IMR-90 (cell line): ENCODE measurements at regions not wholly inside any gene's neighbourhood (a gene's known extent, or its start where the extent isn't known, plus 50 kb on each side); places are given as distances from the start of the nearest gene placed in this dataset.
"Not testable (repeated sequence)": the region's sequence is repeated elsewhere in the genome, so short reads cannot be mapped to it uniquely, and the experiment has no call there.

ENCODE experiments used
- ELK1 ChIP-seq: fragments of 150-350 bp; IDR thresholded peaks from 2 replicates; pipeline ENCODE4 v1.6.1; 2016; ENCODE audit warnings: low read depth, mild to moderate bottlenecking, low read length, moderate library complexity, borderline replicate concordance
- MAZ ChIP-seq: IDR thresholded peaks from 2 replicates; pipeline ENCODE4 v1.6.1; 2012; ENCODE audit warnings: low read depth, mild to moderate bottlenecking, low read length, improper control_type of control experiment, moderate library complexity, borderline replicate concordance
- USF2 ChIP-seq: fragments of 150-350 bp; IDR thresholded peaks from 2 replicates; pipeline ENCODE4 v1.6.1; 2017; ENCODE audit warnings: mild to moderate bottlenecking, antibody characterized with exemption, low read length, low read depth
- TF ChIP-seq, protein P1 (sequence below): conservative IDR thresholded peaks from 2 replicates; pipeline ENCODE4 v1.5.1; 2012; ENCODE audit warnings: mild to moderate bottlenecking, low read depth, low read length, improper control_type of control experiment

DNA sequence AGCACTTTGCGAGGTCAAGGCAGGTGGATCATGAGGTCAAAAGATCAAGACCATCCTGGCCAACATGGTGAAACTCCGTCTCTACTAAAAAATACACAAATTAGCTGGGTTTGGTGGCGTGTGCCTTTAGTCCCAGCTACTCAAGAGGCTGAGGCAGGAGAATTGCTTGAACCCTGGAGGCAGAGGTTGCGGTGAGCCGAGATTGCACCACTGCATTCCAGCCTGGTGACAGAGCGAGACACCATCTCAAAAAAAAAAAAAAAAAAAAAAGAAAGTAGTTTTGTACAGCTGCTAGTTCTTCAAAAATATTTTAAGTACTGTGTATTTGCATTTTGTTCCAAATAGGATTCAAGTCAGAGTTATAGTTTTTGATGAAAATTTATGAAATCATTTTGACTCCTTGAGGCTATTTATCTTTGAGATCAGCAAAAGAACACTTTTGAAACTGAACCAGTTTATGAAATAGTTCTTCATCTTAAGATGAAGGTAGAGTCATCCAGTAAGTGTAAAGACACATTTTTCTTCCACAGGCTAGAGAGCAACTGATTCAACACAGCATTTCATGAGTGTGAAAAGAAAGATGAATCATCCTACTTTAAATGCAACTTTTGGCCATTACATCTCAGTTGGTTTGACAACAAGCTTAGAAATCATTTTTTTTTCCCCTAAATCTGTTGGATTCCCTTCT lies 416.5 kb upstream of the KCNMB2 start:
- TF ChIP-seq ELK1, MAZ, USF2: not testable (repeated sequence)
- TF ChIP-seq, protein P1, sequence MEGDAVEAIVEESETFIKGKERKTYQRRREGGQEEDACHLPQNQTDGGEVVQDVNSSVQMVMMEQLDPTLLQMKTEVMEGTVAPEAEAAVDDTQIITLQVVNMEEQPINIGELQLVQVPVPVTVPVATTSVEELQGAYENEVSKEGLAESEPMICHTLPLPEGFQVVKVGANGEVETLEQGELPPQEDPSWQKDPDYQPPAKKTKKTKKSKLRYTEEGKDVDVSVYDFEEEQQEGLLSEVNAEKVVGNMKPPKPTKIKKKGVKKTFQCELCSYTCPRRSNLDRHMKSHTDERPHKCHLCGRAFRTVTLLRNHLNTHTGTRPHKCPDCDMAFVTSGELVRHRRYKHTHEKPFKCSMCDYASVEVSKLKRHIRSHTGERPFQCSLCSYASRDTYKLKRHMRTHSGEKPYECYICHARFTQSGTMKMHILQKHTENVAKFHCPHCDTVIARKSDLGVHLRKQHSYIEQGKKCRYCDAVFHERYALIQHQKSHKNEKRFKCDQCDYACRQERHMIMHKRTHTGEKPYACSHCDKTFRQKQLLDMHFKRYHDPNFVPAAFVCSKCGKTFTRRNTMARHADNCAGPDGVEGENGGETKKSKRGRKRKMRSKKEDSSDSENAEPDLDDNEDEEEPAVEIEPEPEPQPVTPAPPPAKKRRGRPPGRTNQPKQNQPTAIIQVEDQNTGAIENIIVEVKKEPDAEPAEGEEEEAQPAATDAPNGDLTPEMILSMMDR = not testable (repeated sequence)
